ENCODE measurements at regions not wholly inside any gene's neighbourhood (a gene's known extent, or its start where the extent isn't known, plus 50 kb on each side); places are given as distances from the start of the nearest gene placed in this dataset.

DNA sequence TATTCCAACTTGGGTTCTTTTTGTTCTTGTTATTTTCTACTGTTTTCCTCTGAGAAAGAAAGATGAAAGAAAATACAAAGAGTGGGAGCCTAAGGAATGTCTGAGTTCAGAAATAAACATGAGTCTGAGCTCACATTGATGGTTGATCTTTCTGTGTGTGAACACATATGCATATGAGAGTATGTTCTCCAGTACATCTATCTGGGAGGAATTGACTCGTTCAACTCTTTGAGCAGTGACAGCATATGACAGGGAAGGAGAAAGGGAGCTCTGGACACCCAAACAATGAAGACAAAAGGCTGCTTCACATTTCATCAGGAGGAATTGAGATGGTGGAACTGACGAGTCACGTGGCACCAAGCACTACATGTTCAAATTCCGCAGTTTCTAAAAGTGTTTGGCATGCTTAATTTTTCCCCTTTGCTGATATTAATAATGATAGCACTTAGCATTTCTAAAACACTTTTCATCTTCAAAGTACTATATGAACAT, 229.8 kb upstream of the ACVR2A start:
- Histone ChIP-seq H3K27ac (no peak overlapping the region), H3K4me1 (ENCODE audit: control insufficient read depth in 1 of 2, insufficient read depth in 1 of 2, low read depth in 1 of 2, low read length in 1 of 2) (no peaks in the 10 kb centered on the region), H3K36me3 (no peaks in the 10 kb centered on the region), H3K4me3 (ENCODE audit: low read depth in 1 of 2, low read length in 1 of 2) (no peak overlapping the region), H3K9me3 (no peaks in the 10 kb centered on the region), H3K27me3 (no peaks in the 10 kb centered on the region)
- TF ChIP-seq, protein P1, sequence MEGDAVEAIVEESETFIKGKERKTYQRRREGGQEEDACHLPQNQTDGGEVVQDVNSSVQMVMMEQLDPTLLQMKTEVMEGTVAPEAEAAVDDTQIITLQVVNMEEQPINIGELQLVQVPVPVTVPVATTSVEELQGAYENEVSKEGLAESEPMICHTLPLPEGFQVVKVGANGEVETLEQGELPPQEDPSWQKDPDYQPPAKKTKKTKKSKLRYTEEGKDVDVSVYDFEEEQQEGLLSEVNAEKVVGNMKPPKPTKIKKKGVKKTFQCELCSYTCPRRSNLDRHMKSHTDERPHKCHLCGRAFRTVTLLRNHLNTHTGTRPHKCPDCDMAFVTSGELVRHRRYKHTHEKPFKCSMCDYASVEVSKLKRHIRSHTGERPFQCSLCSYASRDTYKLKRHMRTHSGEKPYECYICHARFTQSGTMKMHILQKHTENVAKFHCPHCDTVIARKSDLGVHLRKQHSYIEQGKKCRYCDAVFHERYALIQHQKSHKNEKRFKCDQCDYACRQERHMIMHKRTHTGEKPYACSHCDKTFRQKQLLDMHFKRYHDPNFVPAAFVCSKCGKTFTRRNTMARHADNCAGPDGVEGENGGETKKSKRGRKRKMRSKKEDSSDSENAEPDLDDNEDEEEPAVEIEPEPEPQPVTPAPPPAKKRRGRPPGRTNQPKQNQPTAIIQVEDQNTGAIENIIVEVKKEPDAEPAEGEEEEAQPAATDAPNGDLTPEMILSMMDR (IDR thresholded peaks at IDR 0.05), result no peak

DNA sequence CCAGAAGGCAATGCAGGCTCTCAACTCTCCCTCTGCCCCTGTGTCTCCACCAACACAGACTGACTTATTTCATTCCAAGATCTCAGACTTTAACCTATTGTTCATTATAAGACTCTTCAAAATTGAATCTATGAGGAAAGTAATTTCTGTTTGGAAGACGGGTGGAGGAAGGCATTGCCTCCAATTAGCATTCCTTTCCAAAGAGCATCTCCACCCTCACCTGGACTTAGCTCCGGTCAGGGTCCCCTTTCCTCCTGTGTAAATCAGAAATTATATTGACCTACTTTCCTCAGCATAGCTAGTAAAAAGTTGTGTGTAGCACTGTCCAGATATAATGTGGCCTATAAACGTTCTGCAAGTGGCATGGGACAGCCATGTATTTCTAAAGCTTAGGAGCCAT, 230.4 kb upstream of the ACVR2A start:
- TF ChIP-seq, protein P1 (IDR thresholded peaks at IDR 0.05), result no peak
- Histone ChIP-seq H3K4me1 (ENCODE audit: control insufficient read depth in 1 of 2, insufficient read depth in 1 of 2, low read depth in 1 of 2, low read length in 1 of 2) (no peaks in the 10 kb centered on the region), H3K36me3 (no peaks in the 10 kb centered on the region), H3K9me3 (no peaks in the 10 kb centered on the region), H3K27me3 (no peaks in the 10 kb centered on the region), H3K4me3 (ENCODE audit: low read depth in 1 of 2, low read length in 1 of 2) (no peak overlapping the region), H3K27ac (no peak overlapping the region)

DNA sequence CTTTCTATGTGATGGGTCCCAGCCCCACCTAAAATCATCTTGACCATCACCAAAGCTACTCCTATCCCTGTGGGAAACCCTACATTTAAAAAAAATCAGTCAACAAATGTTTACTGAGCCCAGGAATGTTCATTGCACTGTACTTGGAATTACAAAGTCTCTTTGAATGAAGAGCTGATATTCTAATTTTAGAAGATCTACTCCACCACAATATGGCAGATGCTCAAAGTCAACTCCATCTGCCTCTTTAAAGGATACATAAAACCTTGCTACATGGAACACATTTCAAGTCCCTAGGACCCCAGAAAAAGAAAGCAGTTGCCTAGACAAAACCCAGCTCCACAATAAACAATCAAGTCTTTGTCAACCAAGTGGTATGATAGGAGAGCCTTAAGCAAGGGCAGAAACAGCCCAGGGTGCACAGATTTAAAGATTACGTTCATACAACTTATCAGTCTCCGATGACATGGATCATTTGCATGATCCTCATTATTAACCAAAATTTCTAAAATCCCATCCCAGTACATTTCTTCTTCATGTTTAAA, 234.3 kb upstream of the ACVR2A start:
- H3K4me1 ChIP-seq (ENCODE audit: control insufficient read depth in 1 of 2, insufficient read depth in 1 of 2, low read depth in 1 of 2, low read length in 1 of 2), result no peaks in the 10 kb centered on the region
- H3K9me3 ChIP-seq, result no peaks in the 10 kb centered on the region
- H3K27ac ChIP-seq, result no peak overlapping the region
- TF ChIP-seq, protein P1 (IDR thresholded peaks at IDR 0.05), result no peak
- no peaks in the 10 kb centered on the region for H3K36me3 ChIP-seq
- H3K27me3 ChIP-seq, result no peaks in the 10 kb centered on the region
- H3K4me3 ChIP-seq (ENCODE audit: low read depth in 1 of 2, low read length in 1 of 2), result no peak overlapping the region

DNA sequence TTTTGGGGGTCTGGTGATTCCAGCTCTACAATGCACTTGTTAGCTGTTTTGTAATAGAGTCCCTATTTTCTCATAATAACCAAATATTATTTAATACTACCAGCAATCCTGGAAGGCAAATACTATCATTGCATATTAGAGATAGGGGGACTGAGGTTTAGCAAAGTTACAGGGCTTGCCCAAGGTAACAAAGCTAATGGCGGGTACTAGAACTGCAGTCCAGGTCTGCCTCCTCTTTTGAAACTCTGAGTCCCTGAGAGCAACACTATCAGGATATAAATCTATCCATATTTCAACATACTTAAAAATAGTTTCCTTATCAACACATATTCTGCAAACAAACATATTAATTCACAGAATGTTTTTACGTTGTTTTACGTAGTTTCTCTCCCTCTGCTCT, 235.5 kb upstream of the ACVR2A start:
- Histone ChIP-seq H3K27ac (no peak overlapping the region), H3K4me1 (ENCODE audit: control insufficient read depth in 1 of 2, insufficient read depth in 1 of 2, low read depth in 1 of 2, low read length in 1 of 2) (no peaks in the 10 kb centered on the region), H3K27me3 (no peaks in the 10 kb centered on the region), H3K9me3 (no peaks in the 10 kb centered on the region), H3K36me3 (no peaks in the 10 kb centered on the region), H3K4me3 (ENCODE audit: low read depth in 1 of 2, low read length in 1 of 2) (no peak overlapping the region)
- TF ChIP-seq, protein P1 (IDR thresholded peaks at IDR 0.05), result no peak

DNA sequence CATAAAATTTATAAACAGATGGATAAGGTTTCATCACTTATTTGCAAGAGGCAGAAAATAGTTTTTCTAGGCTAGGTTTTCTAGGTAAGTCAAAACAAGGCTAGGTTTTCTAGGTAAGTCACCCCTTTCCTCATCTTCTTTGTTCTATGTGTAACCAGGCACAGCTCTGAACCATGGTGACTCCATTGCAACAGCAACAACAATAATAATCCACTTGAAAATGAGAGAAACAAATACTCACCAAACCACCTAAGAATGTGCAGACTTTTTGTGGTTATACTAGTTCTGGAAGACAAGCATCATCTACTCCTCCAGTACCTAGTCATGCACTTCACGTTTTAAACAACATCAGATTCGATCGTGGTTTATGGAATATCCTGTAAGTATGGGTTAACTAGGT, 237.4 kb upstream of the ACVR2A start:
- Histone ChIP-seq H3K4me3 (ENCODE audit: low read depth in 1 of 2, low read length in 1 of 2) (no peak overlapping the region), H3K9me3 (no peaks in the 10 kb centered on the region), H3K36me3 (no peaks in the 10 kb centered on the region), H3K27ac (no peak overlapping the region), H3K27me3 (no peaks in the 10 kb centered on the region), H3K4me1 (ENCODE audit: control insufficient read depth in 1 of 2, insufficient read depth in 1 of 2, low read depth in 1 of 2, low read length in 1 of 2) (no peaks in the 10 kb centered on the region)
- TF ChIP-seq, protein P1 (IDR thresholded peaks at IDR 0.05), result no peak

DNA sequence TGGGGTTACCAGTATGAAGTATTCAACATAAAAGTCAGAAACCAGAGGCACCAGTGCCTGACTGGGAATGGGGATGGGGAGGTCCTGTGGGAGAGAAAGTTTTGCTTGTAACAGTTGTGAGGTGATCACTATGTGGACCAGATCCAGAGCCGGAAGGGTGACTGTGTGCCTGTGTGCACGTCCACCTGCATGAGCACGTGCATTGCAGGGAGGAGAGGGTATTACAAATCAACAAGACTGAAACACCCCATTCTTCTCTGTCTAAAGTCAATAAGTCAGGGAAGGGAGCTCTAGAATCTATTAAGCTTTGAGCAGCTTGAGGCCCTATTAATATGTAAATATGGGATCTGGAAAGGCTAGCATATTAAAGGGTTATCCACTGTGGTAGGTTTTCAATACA, 241.0 kb upstream of the ACVR2A start:
- Histone ChIP-seq H3K4me1 (ENCODE audit: control insufficient read depth in 1 of 2, insufficient read depth in 1 of 2, low read depth in 1 of 2, low read length in 1 of 2) (no peaks in the 10 kb centered on the region), H3K9me3 (no peaks in the 10 kb centered on the region), H3K4me3 (ENCODE audit: low read depth in 1 of 2, low read length in 1 of 2) (no peak overlapping the region), H3K27me3 (no peaks in the 10 kb centered on the region), H3K27ac (no peak overlapping the region), H3K36me3 (no peaks in the 10 kb centered on the region)
- TF ChIP-seq, protein P1 (IDR thresholded peaks at IDR 0.05), result no peak

Measured in neutrophil (primary cell).